ENCODE measurements at regions not wholly inside any gene's neighbourhood (a gene's known extent, or its start where the extent isn't known, plus 50 kb on each side); places are given as distances from the start of the nearest gene placed in this dataset.

- no peak for DNase-seq
Observed at GRCh38 chr14:99067141-99067920, 204.7 kb downstream of the BCL11B start.

GRCh38 chr14:99067927-99068326 lies 204.1 kb downstream of the BCL11B start:
- no peak for DNase-seq

- no peak for DNase-seq
Observed at GRCh38 chr14:99069946-99070345, 202.1 kb downstream of the BCL11B start.

- no peak for DNase-seq
Observed at GRCh38 chr14:99072433-99072832, 199.6 kb downstream of the BCL11B start.

- no peak for DNase-seq
Observed at GRCh38 chr14:99072956-99073355, 199.0 kb downstream of the BCL11B start.

GRCh38 chr14:99073431-99073830 lies 198.6 kb downstream of the BCL11B start:
- DNase-seq = no peak

GRCh38 chr14:99075061-99075460 lies 196.9 kb downstream of the BCL11B start:
- DNase-seq = no peak

- DNase-seq = no peak
Observed at GRCh38 chr14:99075771-99076375, 196.1 kb downstream of the BCL11B start.

GRCh38 chr14:99077076-99077843 lies 194.7 kb downstream of the BCL11B start:
- no peak for DNase-seq

- DNase-seq = no peak
Observed at GRCh38 chr14:99077844-99078236, 194.2 kb downstream of the BCL11B start.

- DNase-seq = no peak
Observed at GRCh38 chr14:99078426-99078825, 193.6 kb downstream of the BCL11B start.

- no peak for DNase-seq
Observed at GRCh38 chr14:99079061-99079727, 192.8 kb downstream of the BCL11B start.

- DNase-seq = no peak
Observed at GRCh38 chr14:99080306-99080705, 191.7 kb downstream of the BCL11B start.

GRCh38 chr14:99081156-99081765 lies 190.7 kb downstream of the BCL11B start:
- DNase-seq = no peak

GRCh38 chr14:99081880-99082279 lies 190.1 kb downstream of the BCL11B start:
- DNase-seq = no peak

GRCh38 chr14:99093532-99094517 lies 178.2 kb downstream of the BCL11B start:
- no peak for DNase-seq

- DNase-seq = no peak
Observed at GRCh38 chr14:99094901-99095300, 177.1 kb downstream of the BCL11B start.

- no peak for DNase-seq
Observed at GRCh38 chr14:99095369-99095768, 176.6 kb downstream of the BCL11B start.

- no peak for DNase-seq
Observed at GRCh38 chr14:99098199-99098598, 173.8 kb downstream of the BCL11B start.

GRCh38 chr14:99099051-99099787 lies 172.8 kb downstream of the BCL11B start:
- DNase-seq = no peak

Measured in NCI-H1105 treated with DMSO at 0.1 percent for 48 hours (cell line).